ENCODE measurements at regions not wholly inside any gene's neighbourhood (a gene's known extent, or its start where the extent isn't known, plus 50 kb on each side); places are given as distances from the start of the nearest gene placed in this dataset.
A peak's percentile ranks its signal among the peaks of the same experiment; 100 is the strongest.

- H3K4me3 ChIP-seq (ENCODE audit: low read depth in 1 of 3, low read length in 3 of 3): no peak overlapping the region
- H3K9me3 ChIP-seq (ENCODE audit: control insufficient read depth in 2 of 2, insufficient read depth in 1 of 2, low read depth in 1 of 2, low read length in 1 of 2): no peaks in the 10 kb centered on the region
- peaks cover 0 to 10% (median 4%) of the 10 kb centered on the region in 3 donors for H3K27me3 ChIP-seq (ENCODE audit: control insufficient read depth in 3 of 3, insufficient read depth in 3 of 3, low read length in 3 of 3)
- WGBS, 3 donors: 56 to 78% (median 65%) methylated on average over 4 of the region's 4 CpGs
- DNase-seq (no peak), FAIRE-seq (no peak)
- H3K36me3 ChIP-seq (ENCODE audit: control insufficient read depth in 3 of 3, insufficient read depth in 2 of 3, low read depth in 1 of 3, low read length in 3 of 3): no peaks in the 10 kb centered on the region
- peaks cover 0 to 10% (median 0%) of the 10 kb centered on the region in 3 donors for H3K4me1 ChIP-seq (ENCODE audit: control insufficient read depth in 3 of 3, insufficient read depth in 2 of 3, low read depth in 1 of 3, low read length in 2 of 3)
- H3K27ac ChIP-seq (ENCODE audit: low read depth in 1 of 3, low read length in 2 of 3): no peak overlapping the region
Observed at GRCh38 chr3:126269354-126269753, 87.9 kb downstream of the KLF15 start.

DNA sequence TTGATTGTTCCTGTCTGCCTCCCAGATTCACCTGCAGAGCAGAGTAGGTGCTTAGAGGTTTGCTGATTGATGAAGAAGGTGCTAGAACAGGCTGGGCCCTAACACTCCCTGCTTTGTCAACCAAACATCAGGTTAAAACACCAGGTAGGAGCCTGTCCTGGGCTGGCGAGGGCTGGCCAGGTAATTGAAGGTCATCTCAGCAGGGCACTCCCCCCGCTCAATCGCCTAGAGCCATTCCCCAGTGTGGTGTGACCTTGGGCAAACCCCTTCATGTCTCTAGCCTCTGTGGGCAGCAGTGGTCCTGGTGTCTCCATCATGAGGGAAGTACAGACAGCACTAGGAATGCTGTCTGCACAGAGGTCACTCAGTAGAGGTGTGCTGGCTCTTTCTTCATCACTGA is 88.3 kb downstream of the KLF15 start:
- Histone ChIP-seq H3K36me3 (ENCODE audit: control insufficient read depth in 3 of 3, insufficient read depth in 2 of 3, low read depth in 1 of 3, low read length in 3 of 3) (no peaks in the 10 kb centered on the region), H3K4me3 (ENCODE audit: low read depth in 1 of 3, low read length in 3 of 3) (no peak overlapping the region), H3K4me1 (ENCODE audit: control insufficient read depth in 3 of 3, insufficient read depth in 2 of 3, low read depth in 1 of 3, low read length in 2 of 3) (peaks cover 0 to 10% (median 0%) of the 10 kb centered on the region in 3 donors), H3K27ac (ENCODE audit: low read depth in 1 of 3, low read length in 2 of 3) (no peak overlapping the region), H3K27me3 (ENCODE audit: control insufficient read depth in 3 of 3, insufficient read depth in 3 of 3, low read length in 3 of 3) (peaks cover 0 to 10% (median 4%) of the 10 kb centered on the region in 3 donors), H3K9me3 (ENCODE audit: control insufficient read depth in 2 of 2, insufficient read depth in 1 of 2, low read depth in 1 of 2, low read length in 1 of 2) (no peaks in the 10 kb centered on the region)
- no peak for DNase-seq
- no peak for FAIRE-seq
- WGBS, 3 donors: 68 to 87% (median 72%) methylated on average over 3 of the region's 3 CpGs

DNA sequence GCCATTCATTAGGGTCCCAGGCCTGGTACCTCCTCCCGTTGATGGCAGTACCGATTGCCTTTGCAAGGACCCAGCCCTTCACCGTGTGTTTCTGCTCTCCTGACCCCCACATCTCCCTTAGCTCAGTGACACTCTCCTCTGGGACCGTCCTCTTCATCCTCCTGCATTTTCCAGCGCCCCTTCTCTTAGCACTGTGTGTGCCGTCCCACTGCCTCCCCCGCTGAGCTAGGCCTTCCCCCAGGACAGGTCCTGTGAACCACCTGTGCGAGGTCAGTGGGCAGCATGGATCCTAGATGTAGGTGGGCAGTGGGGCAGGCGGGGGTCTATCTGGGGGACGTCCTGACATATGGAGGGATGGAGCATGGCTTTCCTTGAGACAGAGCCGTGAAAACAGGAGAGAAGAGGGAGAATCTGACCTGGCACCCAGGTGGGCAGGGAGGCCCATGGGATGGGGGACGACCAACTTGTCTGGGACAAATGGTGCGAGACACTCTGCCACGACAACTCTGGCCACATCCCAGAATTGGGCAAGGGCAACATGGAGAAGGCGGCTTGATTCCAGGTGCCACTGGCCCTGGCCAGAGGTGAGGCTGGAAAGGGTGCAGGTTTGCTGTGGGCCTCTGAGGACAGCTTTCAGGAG is 87.7 kb upstream of the ALDH1L1 start:
- FAIRE-seq (no peak), DNase-seq (no peak)
- H3K4me3 ChIP-seq (ENCODE audit: low read depth in 1 of 3, low read length in 3 of 3): peak overlapping the region in 1 of 3 donors; percentile 45
- H3K9me3 ChIP-seq (ENCODE audit: control insufficient read depth in 2 of 2, insufficient read depth in 1 of 2, low read depth in 1 of 2, low read length in 1 of 2): no peaks in the 10 kb centered on the region
- H3K4me1 ChIP-seq (ENCODE audit: control insufficient read depth in 3 of 3, insufficient read depth in 2 of 3, low read depth in 1 of 3, low read length in 2 of 3): peaks cover 0 to 10% (median 0%) of the 10 kb centered on the region in 3 donors
- peak overlapping the region in 1 of 3 donors; percentile 68 for H3K27ac ChIP-seq (ENCODE audit: low read depth in 1 of 3, low read length in 2 of 3)
- H3K27me3 ChIP-seq (ENCODE audit: control insufficient read depth in 3 of 3, insufficient read depth in 3 of 3, low read length in 3 of 3): peaks cover 0 to 10% (median 4%) of the 10 kb centered on the region in 3 donors
- no peaks in the 10 kb centered on the region for H3K36me3 ChIP-seq (ENCODE audit: control insufficient read depth in 3 of 3, insufficient read depth in 2 of 3, low read depth in 1 of 3, low read length in 3 of 3)
- 71 to 75% (median 72%) methylated on average over 15 of the region's 15 CpGs for WGBS, 3 donors

DNA sequence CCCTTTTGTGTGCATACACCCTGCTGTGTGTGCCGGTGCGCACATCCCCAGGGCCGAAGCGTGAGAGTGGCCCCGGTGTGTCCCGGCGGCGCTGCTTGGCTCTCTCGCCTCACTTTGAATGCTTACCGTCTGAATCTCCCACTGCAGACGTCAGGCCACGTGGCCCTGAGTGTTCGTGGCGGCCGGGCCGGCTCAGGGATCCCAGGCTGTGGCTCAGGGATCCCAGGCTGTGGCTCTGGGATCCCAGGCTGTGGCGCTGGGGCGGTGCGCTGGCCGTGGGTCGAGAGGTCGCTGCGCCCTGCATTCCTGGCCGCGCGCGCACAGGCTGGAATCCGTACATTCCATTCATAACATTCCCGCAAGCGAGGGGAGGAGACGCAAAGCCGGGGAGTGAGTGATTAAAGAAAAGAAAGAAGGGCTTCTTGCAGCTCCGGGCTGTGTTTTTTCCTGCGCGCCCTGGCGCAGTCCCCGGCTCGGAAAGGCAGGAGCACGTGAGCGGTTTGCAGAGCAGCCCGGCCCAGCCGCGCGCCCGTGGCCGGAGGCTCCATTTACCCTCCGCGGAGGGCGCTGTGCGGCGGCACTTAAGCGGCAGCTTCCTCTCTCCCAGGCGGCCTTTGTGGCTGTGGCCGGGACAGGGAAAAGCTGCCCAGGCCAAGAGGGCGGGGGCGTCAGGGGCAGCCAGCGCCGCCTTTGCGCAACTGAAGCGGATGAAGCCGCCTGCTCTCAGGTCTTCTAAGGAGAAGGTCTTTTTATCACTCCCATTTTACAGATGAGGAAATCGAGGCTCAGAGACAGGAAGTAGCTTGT is 87.0 kb upstream of the ALDH1L1 start:
- peaks cover 0 to 10% (median 4%) of the 10 kb centered on the region in 3 donors for H3K27me3 ChIP-seq (ENCODE audit: control insufficient read depth in 3 of 3, insufficient read depth in 3 of 3, low read length in 3 of 3)
- DNase-seq: peak in 1 of 2 donors; percentile 75
- H3K9me3 ChIP-seq (ENCODE audit: control insufficient read depth in 2 of 2, insufficient read depth in 1 of 2, low read depth in 1 of 2, low read length in 1 of 2): no peaks in the 10 kb centered on the region
- no peaks in the 10 kb centered on the region for H3K36me3 ChIP-seq (ENCODE audit: control insufficient read depth in 3 of 3, insufficient read depth in 2 of 3, low read depth in 1 of 3, low read length in 3 of 3)
- WGBS, 3 donors: 3 to 8% (median 6%) methylated on average over 61 to 62 of the region's 62 CpGs
- H3K4me1 ChIP-seq (ENCODE audit: control insufficient read depth in 3 of 3, insufficient read depth in 2 of 3, low read depth in 1 of 3, low read length in 2 of 3): peaks cover 0 to 10% (median 0%) of the 10 kb centered on the region in 3 donors
- H3K4me3 ChIP-seq (ENCODE audit: low read depth in 1 of 3, low read length in 3 of 3): peak overlapping the region in 1 of 3 donors; percentile 45
- H3K27ac ChIP-seq (ENCODE audit: low read depth in 1 of 3, low read length in 2 of 3): peak overlapping the region in 1 of 3 donors; percentile 68
- no peak for FAIRE-seq

DNA sequence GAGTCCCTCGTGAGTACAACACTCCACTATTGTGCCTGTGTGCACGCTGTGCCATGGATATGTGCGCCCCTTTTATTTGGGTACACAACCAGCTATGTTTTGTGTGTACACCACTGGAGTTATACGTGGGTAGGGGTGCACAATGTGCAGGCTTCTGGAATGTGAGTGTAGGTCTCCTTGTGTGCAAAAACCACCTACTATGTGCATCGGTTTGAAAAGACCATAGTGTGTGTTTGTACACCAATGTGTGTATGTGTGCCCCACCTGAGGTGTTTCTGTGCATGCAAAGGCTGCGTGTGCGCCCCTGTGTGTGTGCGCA is 86.4 kb upstream of the ALDH1L1 start:
- Histone ChIP-seq H3K27ac (ENCODE audit: low read depth in 1 of 3, low read length in 2 of 3) (peak overlapping the region in 1 of 3 donors; percentile 11), H3K4me3 (ENCODE audit: low read depth in 1 of 3, low read length in 3 of 3) (no peak overlapping the region), H3K9me3 (ENCODE audit: control insufficient read depth in 2 of 2, insufficient read depth in 1 of 2, low read depth in 1 of 2, low read length in 1 of 2) (no peaks in the 10 kb centered on the region), H3K36me3 (ENCODE audit: control insufficient read depth in 3 of 3, insufficient read depth in 2 of 3, low read depth in 1 of 3, low read length in 3 of 3) (no peaks in the 10 kb centered on the region), H3K27me3 (ENCODE audit: control insufficient read depth in 3 of 3, insufficient read depth in 3 of 3, low read length in 3 of 3) (peaks cover 0 to 10% (median 2%) of the 10 kb centered on the region in 3 donors), H3K4me1 (ENCODE audit: control insufficient read depth in 3 of 3, insufficient read depth in 2 of 3, low read depth in 1 of 3, low read length in 2 of 3) (peaks cover 0 to 10% (median 0%) of the 10 kb centered on the region in 3 donors)
- WGBS, 3 donors: 49 to 60% (median 56%) methylated on average over 8 of the region's 8 CpGs
- FAIRE-seq (no peak), DNase-seq (no peak)

- Histone ChIP-seq H3K27ac (ENCODE audit: low read depth in 1 of 3, low read length in 2 of 3) (peak overlapping the region in 1 of 3 donors; percentile 11), H3K36me3 (ENCODE audit: control insufficient read depth in 3 of 3, insufficient read depth in 2 of 3, low read depth in 1 of 3, low read length in 3 of 3) (no peaks in the 10 kb centered on the region), H3K27me3 (ENCODE audit: control insufficient read depth in 3 of 3, insufficient read depth in 3 of 3, low read length in 3 of 3) (peaks cover 0 to 10% (median 2%) of the 10 kb centered on the region in 3 donors), H3K4me1 (ENCODE audit: control insufficient read depth in 3 of 3, insufficient read depth in 2 of 3, low read depth in 1 of 3, low read length in 2 of 3) (peaks cover 0 to 10% (median 0%) of the 10 kb centered on the region in 3 donors), H3K9me3 (ENCODE audit: control insufficient read depth in 2 of 2, insufficient read depth in 1 of 2, low read depth in 1 of 2, low read length in 1 of 2) (no peaks in the 10 kb centered on the region), H3K4me3 (ENCODE audit: low read depth in 1 of 3, low read length in 3 of 3) (no peak overlapping the region)
- WGBS, 3 donors: 65 to 67% (median 66%) methylated on average over 14 to 15 of the region's 15 CpGs
- FAIRE-seq: no peak
- no peak for DNase-seq
Observed at GRCh38 chr3:126266291-126266840, 86.0 kb upstream of the ALDH1L1 start.

DNA sequence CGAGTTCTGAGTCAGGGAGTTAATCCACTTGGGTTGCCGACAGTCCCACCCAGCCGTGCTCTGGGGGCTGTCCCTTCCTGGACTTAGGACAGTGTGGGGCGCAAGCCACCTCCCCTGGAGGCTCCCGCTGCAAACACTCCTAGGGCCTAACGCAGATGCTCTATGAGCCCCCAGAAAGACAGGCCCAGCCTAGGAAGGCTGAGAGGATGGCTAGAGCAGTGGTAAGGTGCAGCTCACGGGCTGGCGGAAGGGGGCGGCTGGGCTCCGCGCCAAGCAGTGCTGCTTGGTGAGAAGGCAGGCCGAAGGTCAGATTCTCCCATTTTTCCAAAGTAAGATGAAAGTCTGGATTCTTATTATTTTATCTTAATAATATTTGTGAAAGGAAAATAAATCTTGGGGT is 84.6 kb upstream of the ALDH1L1 start:
- no peaks in the 10 kb centered on the region for H3K36me3 ChIP-seq (ENCODE audit: control insufficient read depth in 3 of 3, insufficient read depth in 2 of 3, low read depth in 1 of 3, low read length in 3 of 3)
- WGBS, 3 donors: 25 to 62% (median 41%) methylated on average over 12 of the region's 12 CpGs
- DNase-seq (peak in 1 of 2 donors; percentile 19), FAIRE-seq (no peak)
- H3K27me3 ChIP-seq (ENCODE audit: control insufficient read depth in 3 of 3, insufficient read depth in 3 of 3, low read length in 3 of 3): peaks cover 0 to 10% (median 2%) of the 10 kb centered on the region in 3 donors
- peaks cover 0 to 10% (median 3%) of the 10 kb centered on the region in 3 donors for H3K4me1 ChIP-seq (ENCODE audit: control insufficient read depth in 3 of 3, insufficient read depth in 2 of 3, low read depth in 1 of 3, low read length in 2 of 3)
- H3K27ac ChIP-seq (ENCODE audit: low read depth in 1 of 3, low read length in 2 of 3): no peak overlapping the region
- no peak overlapping the region for H3K4me3 ChIP-seq (ENCODE audit: low read depth in 1 of 3, low read length in 3 of 3)
- H3K9me3 ChIP-seq (ENCODE audit: control insufficient read depth in 2 of 2, insufficient read depth in 1 of 2, low read depth in 1 of 2, low read length in 1 of 2): no peaks in the 10 kb centered on the region

GRCh38 chr3:126264381-126264780 is 84.0 kb upstream of the ALDH1L1 start:
- no peak for FAIRE-seq
- Histone ChIP-seq H3K36me3 (ENCODE audit: control insufficient read depth in 3 of 3, insufficient read depth in 2 of 3, low read depth in 1 of 3, low read length in 3 of 3) (no peaks in the 10 kb centered on the region), H3K4me1 (ENCODE audit: control insufficient read depth in 3 of 3, insufficient read depth in 2 of 3, low read depth in 1 of 3, low read length in 2 of 3) (peaks cover 0 to 10% (median 3%) of the 10 kb centered on the region in 3 donors), H3K27me3 (ENCODE audit: control insufficient read depth in 3 of 3, insufficient read depth in 3 of 3, low read length in 3 of 3) (peaks cover 0 to 10% (median 2%) of the 10 kb centered on the region in 3 donors), H3K4me3 (ENCODE audit: low read depth in 1 of 3, low read length in 3 of 3) (no peak overlapping the region), H3K9me3 (ENCODE audit: control insufficient read depth in 2 of 2, insufficient read depth in 1 of 2, low read depth in 1 of 2, low read length in 1 of 2) (no peaks in the 10 kb centered on the region), H3K27ac (ENCODE audit: low read depth in 1 of 3, low read length in 2 of 3) (no peak overlapping the region)
- WGBS, 3 donors: 72 to 84% (median 79%) methylated on average over 7 of the region's 7 CpGs
- DNase-seq: no peak
